ENCODE measurements at regions not wholly inside any gene's neighbourhood (a gene's known extent, or its start where the extent isn't known, plus 50 kb on each side); places are given as distances from the start of the nearest gene placed in this dataset.

- TF ChIP-seq CTCF (IDR thresholded peaks at IDR 0.05) (no peak), POLR2A (IDR thresholded peaks at IDR 0.05) (no peak)
Measured at GRCh38 chr19:28610731-28611130, 602.2 kb downstream of the UQCRFS1 start.
